ENCODE measurements at regions not wholly inside any gene's neighbourhood (a gene's known extent, or its start where the extent isn't known, plus 50 kb on each side); places are given as distances from the start of the nearest gene placed in this dataset.

DNA sequence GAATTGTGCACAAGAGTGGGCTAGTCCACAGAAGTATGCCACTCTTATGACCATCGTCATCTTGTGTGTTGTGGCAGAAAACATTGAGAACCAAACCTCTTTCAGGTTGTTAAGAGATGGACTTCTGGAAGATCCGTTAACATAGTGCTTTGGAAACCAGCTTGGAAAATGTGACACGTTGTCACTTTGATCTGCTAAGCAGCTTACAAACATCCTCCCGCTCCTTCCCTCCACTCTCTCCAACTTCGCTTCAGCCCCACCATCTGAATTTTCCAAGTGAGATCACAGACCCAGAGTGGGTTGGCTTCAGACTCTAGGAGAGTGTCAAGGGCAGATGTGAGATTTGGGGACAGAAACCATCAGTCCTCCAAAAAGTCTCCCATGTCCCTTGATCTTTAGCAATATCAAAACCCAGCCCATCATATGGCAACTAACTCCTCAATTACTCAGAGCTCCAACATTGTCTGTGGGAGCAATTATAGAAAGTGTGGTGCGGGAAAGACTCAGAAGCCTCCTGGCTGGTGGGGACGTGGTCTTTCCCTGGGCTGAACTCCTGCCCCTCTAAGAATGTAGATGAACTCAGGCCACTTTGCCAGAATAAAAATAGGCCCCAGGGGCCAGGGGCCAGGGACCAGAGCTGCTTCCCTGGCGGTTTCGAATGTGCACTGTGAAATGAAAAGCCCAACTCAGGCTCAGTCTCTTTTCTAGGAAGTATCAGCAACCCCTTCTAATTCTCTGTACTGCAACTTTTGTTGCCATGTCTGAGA, 129.5 kb downstream of the SLC38A6 start:
- DNase-seq (no peak), ATAC-seq (replicated peaks in 1 of 4) (no peak)
- Mint-ChIP-seq H3K4me1 (no peaks in the 10 kb centered on the region), H3K27me3 (peaks cover 4 to 7% of the 10 kb centered on the region in 2 donors), H3K27ac (no peak overlapping the region), H3K36me3 (peaks cover 6% of the 10 kb centered on the region), H3K4me3 (no peak overlapping the region), H3K9me3 (peaks cover 0 to 18% (median 14%) of the 10 kb centered on the region in 3 donors)
- Histone ChIP-seq H3K9me3 (no peaks in the 10 kb centered on the region), H3K4me1 (ENCODE audit: control insufficient read depth in 1 of 2, extremely low read depth in 1 of 2, insufficient read depth in 2 of 2, low read length in 2 of 2) (no peaks in the 10 kb centered on the region), H3K4me3 (ENCODE audit: control insufficient read depth in 1 of 2, extremely low read depth in 1 of 2, low read length in 1 of 2) (no peak overlapping the region), H3K36me3 (ENCODE audit: control insufficient read depth in 2 of 2, extremely low read depth in 1 of 2, insufficient read depth in 1 of 2, low read length in 1 of 2) (no peaks in the 10 kb centered on the region), H3K27ac (ENCODE audit: low read length) (no peak overlapping the region), H3K27me3 (replicated peaks in 1 of 2; ENCODE audit: control insufficient read depth in 2 of 2, extremely low read depth in 1 of 2, insufficient read depth in 2 of 2, low read length in 1 of 2) (peaks cover 0 to 10% of the 10 kb centered on the region in 2 experiments)
- ChIA-PET CTCF (no interaction called here), POLR2A (no interaction called here)
- 83% methylated on average over 3 of the region's 9 CpGs for WGBS (ENCODE audit: insufficient coverage)

DNA sequence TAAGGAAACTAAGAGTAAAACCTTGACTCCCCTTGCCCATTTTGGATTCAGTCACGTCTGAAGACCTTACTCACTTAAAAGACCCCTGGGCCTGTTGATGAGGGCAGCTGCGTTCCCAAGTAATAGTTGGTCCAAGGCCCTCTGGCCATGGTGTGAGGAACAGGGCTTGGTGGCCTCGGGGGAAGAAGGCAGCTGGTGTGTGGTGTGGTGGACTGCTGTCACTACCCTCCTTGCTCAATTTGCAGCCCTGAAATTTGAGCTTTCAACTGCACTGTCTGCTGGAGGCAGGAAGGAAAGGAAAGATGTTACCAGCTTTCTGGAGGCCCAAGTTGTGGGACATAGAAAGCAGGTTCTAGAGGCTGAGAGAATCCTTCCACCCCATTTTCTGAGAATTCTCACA, 128.2 kb downstream of the SLC38A6 start:
- Mint-ChIP-seq H3K36me3 (peaks cover 12% of the 10 kb centered on the region), H3K27me3 (peaks cover 4 to 7% of the 10 kb centered on the region in 2 donors), H3K9me3 (peaks cover 3 to 13% (median 11%) of the 10 kb centered on the region in 3 donors), H3K4me3 (no peak overlapping the region), H3K4me1 (no peaks in the 10 kb centered on the region), H3K27ac (no peak overlapping the region)
- no peaks in the 10 kb centered on the region for H3K9me3 ChIP-seq
- ChIA-PET POLR2A (no interaction called here), CTCF (no interaction called here)
- no peaks in the 10 kb centered on the region for H3K4me1 ChIP-seq (ENCODE audit: control insufficient read depth in 1 of 2, extremely low read depth in 1 of 2, insufficient read depth in 2 of 2, low read length in 2 of 2)
- no peaks in the 10 kb centered on the region for H3K36me3 ChIP-seq (ENCODE audit: control insufficient read depth in 2 of 2, extremely low read depth in 1 of 2, insufficient read depth in 1 of 2, low read length in 1 of 2)
- WGBS (ENCODE audit: insufficient coverage) = 77% methylated on average over 2 of the region's 3 CpGs
- no peak overlapping the region for H3K27ac ChIP-seq (ENCODE audit: low read length)
- ATAC-seq (replicated peaks in 1 of 4) = no peak
- H3K27me3 ChIP-seq (replicated peaks in 1 of 2; ENCODE audit: control insufficient read depth in 2 of 2, extremely low read depth in 1 of 2, insufficient read depth in 2 of 2, low read length in 1 of 2) = peaks cover 0 to 10% of the 10 kb centered on the region in 2 experiments
- H3K4me3 ChIP-seq (ENCODE audit: control insufficient read depth in 1 of 2, extremely low read depth in 1 of 2, low read length in 1 of 2) = no peak overlapping the region
- no peak for DNase-seq

- peaks cover 4 to 7% of the 10 kb centered on the region in 2 donors for H3K27me3 Mint-ChIP-seq
- no peak overlapping the region for H3K4me3 Mint-ChIP-seq
- H3K9me3 ChIP-seq = no peaks in the 10 kb centered on the region
- no peaks in the 10 kb centered on the region for H3K4me1 Mint-ChIP-seq
- peaks cover 0 to 10% of the 10 kb centered on the region in 2 experiments for H3K27me3 ChIP-seq (replicated peaks in 1 of 2; ENCODE audit: control insufficient read depth in 2 of 2, extremely low read depth in 1 of 2, insufficient read depth in 2 of 2, low read length in 1 of 2)
- ATAC-seq (replicated peaks in 1 of 4) = no peak
- WGBS (ENCODE audit: insufficient coverage) = 93% methylated on average over 7 of the region's 10 CpGs
- peaks cover 9% of the 10 kb centered on the region for H3K36me3 Mint-ChIP-seq
- H3K4me1 ChIP-seq (ENCODE audit: control insufficient read depth in 1 of 2, extremely low read depth in 1 of 2, insufficient read depth in 2 of 2, low read length in 2 of 2) = no peaks in the 10 kb centered on the region
- POLR2A ChIA-PET = no interaction called here
- no peaks in the 10 kb centered on the region for H3K36me3 ChIP-seq (ENCODE audit: control insufficient read depth in 2 of 2, extremely low read depth in 1 of 2, insufficient read depth in 1 of 2, low read length in 1 of 2)
- no peak overlapping the region for H3K4me3 ChIP-seq (ENCODE audit: control insufficient read depth in 1 of 2, extremely low read depth in 1 of 2, low read length in 1 of 2)
- H3K27ac Mint-ChIP-seq = no peak overlapping the region
- CTCF ChIA-PET = no interaction called here
- H3K27ac ChIP-seq (ENCODE audit: low read length) = no peak overlapping the region
- no peak for DNase-seq
- peaks cover 3 to 7% (median 4%) of the 10 kb centered on the region in 3 donors for H3K9me3 Mint-ChIP-seq
Measured at GRCh38 chr14:61108496-61109141, 127.6 kb downstream of the SLC38A6 start.

GRCh38 chr14:61107869-61108493, 126.9 kb downstream of the SLC38A6 start:
- 72% methylated on average over 3 of the region's 6 CpGs for WGBS (ENCODE audit: insufficient coverage)
- H3K27ac Mint-ChIP-seq = no peak overlapping the region

GRCh38 chr14:61106959-61107641, 126.1 kb downstream of the SLC38A6 start:
- Mint-ChIP-seq H3K27ac (no peak overlapping the region), H3K4me1 (no peaks in the 10 kb centered on the region), H3K4me3 (no peak overlapping the region), H3K9me3 (peaks cover 3 to 4% (median 4%) of the 10 kb centered on the region in 3 donors), H3K36me3 (peaks cover 12% of the 10 kb centered on the region), H3K27me3 (peaks cover 4 to 7% of the 10 kb centered on the region in 2 donors)
- DNase-seq = no peak
- ChIA-PET CTCF (no interaction called here), POLR2A (no interaction called here)
- no peak for ATAC-seq (replicated peaks in 1 of 4)
- no peaks in the 10 kb centered on the region for H3K4me1 ChIP-seq (ENCODE audit: control insufficient read depth in 1 of 2, extremely low read depth in 1 of 2, insufficient read depth in 2 of 2, low read length in 2 of 2)
- no peaks in the 10 kb centered on the region for H3K36me3 ChIP-seq (ENCODE audit: control insufficient read depth in 2 of 2, extremely low read depth in 1 of 2, insufficient read depth in 1 of 2, low read length in 1 of 2)
- no peaks in the 10 kb centered on the region for H3K9me3 ChIP-seq
- no peak overlapping the region for H3K27ac ChIP-seq (ENCODE audit: low read length)
- peaks cover 0 to 10% of the 10 kb centered on the region in 2 experiments for H3K27me3 ChIP-seq (replicated peaks in 1 of 2; ENCODE audit: control insufficient read depth in 2 of 2, extremely low read depth in 1 of 2, insufficient read depth in 2 of 2, low read length in 1 of 2)
- H3K4me3 ChIP-seq (ENCODE audit: control insufficient read depth in 1 of 2, extremely low read depth in 1 of 2, low read length in 1 of 2) = no peak overlapping the region
- 97% methylated on average over 13 of the region's 14 CpGs for WGBS (ENCODE audit: insufficient coverage)

More at GRCh38 chr14:61107869-61108493, 126.9 kb downstream of the SLC38A6 start:
- Mint-ChIP-seq H3K4me1 (no peaks in the 10 kb centered on the region), H3K9me3 (peaks cover 3 to 7% (median 4%) of the 10 kb centered on the region in 3 donors), H3K36me3 (peaks cover 12% of the 10 kb centered on the region), H3K4me3 (no peak overlapping the region), H3K27me3 (peaks cover 4 to 7% of the 10 kb centered on the region in 2 donors)
- H3K27ac ChIP-seq (ENCODE audit: low read length) = no peak overlapping the region
- ATAC-seq (replicated peaks in 1 of 4) (no peak), DNase-seq (no peak)
- H3K27me3 ChIP-seq (replicated peaks in 1 of 2; ENCODE audit: control insufficient read depth in 2 of 2, extremely low read depth in 1 of 2, insufficient read depth in 2 of 2, low read length in 1 of 2) = peaks cover 0 to 10% of the 10 kb centered on the region in 2 experiments
- ChIA-PET POLR2A (no interaction called here), CTCF (no interaction called here)
- no peaks in the 10 kb centered on the region for H3K4me1 ChIP-seq (ENCODE audit: control insufficient read depth in 1 of 2, extremely low read depth in 1 of 2, insufficient read depth in 2 of 2, low read length in 2 of 2)
- H3K4me3 ChIP-seq (ENCODE audit: control insufficient read depth in 1 of 2, extremely low read depth in 1 of 2, low read length in 1 of 2) = no peak overlapping the region
- H3K36me3 ChIP-seq (ENCODE audit: control insufficient read depth in 2 of 2, extremely low read depth in 1 of 2, insufficient read depth in 1 of 2, low read length in 1 of 2) = no peaks in the 10 kb centered on the region
- H3K9me3 ChIP-seq = no peaks in the 10 kb centered on the region

DNA sequence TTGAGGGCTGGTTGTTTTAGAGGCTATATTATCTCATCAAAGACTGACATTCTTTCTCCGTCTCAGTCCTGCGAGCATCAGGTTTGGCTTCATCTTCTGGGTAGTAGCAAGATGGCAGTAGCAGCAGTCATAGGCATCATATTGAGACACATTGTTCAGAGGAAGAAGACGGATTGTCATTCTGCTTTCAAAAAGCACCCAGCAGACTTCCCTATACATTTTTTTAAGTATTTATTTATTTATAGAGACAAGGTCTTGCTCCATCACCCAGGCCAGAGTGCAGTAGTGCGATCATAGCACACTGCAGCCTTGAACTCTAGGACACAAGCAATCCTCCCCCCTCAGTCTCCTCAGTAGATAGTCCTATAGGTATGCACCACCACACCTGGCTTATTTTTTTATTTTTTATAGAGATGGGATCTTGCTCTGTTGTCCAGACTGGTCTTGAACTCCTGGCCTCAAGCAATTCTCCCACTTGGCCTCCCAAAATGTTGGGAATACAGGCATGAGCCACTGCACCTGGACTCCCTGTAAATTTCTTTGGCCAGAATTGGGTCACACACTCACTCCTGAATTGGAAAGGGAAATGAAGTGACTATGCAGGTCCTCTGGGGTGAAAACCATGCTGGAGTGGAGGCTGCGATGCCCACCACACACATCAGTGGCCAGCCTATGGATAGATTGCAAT, 125.4 kb downstream of the SLC38A6 start:
- Mint-ChIP-seq H3K36me3 (peaks cover 12% of the 10 kb centered on the region), H3K27ac (no peak overlapping the region), H3K4me1 (no peaks in the 10 kb centered on the region), H3K27me3 (peaks cover 1 to 5% of the 10 kb centered on the region in 2 donors), H3K4me3 (no peak overlapping the region), H3K9me3 (peaks cover 3 to 4% (median 4%) of the 10 kb centered on the region in 3 donors)
- no peaks in the 10 kb centered on the region for H3K9me3 ChIP-seq
- H3K4me1 ChIP-seq (ENCODE audit: control insufficient read depth in 1 of 2, extremely low read depth in 1 of 2, insufficient read depth in 2 of 2, low read length in 2 of 2) = no peaks in the 10 kb centered on the region
- H3K36me3 ChIP-seq (ENCODE audit: control insufficient read depth in 2 of 2, extremely low read depth in 1 of 2, insufficient read depth in 1 of 2, low read length in 1 of 2) = no peaks in the 10 kb centered on the region
- WGBS (ENCODE audit: insufficient coverage) = 100% methylated on average over 1 of the region's 5 CpGs
- DNase-seq = no peak
- H3K27ac ChIP-seq (ENCODE audit: low read length) = no peak overlapping the region
- ChIA-PET CTCF (no interaction called here), POLR2A (interaction anchor here in 1 of 2 donors (0.6 kb wide), 1 partner anchor 78 kb away, joined by 3 read pairs; no protein-coding TSS in a partner anchor)
- H3K4me3 ChIP-seq (ENCODE audit: control insufficient read depth in 1 of 2, extremely low read depth in 1 of 2, low read length in 1 of 2) = no peak overlapping the region
- no peak for ATAC-seq (replicated peaks in 1 of 4)
- H3K27me3 ChIP-seq (replicated peaks in 1 of 2; ENCODE audit: control insufficient read depth in 2 of 2, extremely low read depth in 1 of 2, insufficient read depth in 2 of 2, low read length in 1 of 2) = peaks cover 0 to 5% of the 10 kb centered on the region in 2 experiments

All from T-cell (primary cell).